ENCODE measurements at regions not wholly inside any gene's neighbourhood (a gene's known extent, or its start where the extent isn't known, plus 50 kb on each side); places are given as distances from the start of the nearest gene placed in this dataset.

- CTCF ChIA-PET: no interaction called here
- POLR2A ChIA-PET: no interaction called here
- no peaks in the 10 kb centered on the region for H3K9me3 ChIP-seq (ENCODE audit: control extremely low read depth in 1 of 5, control insufficient read depth in 4 of 5, insufficient read depth in 2 of 5, low read depth in 1 of 5, low read length in 4 of 5)
- no peaks in the 10 kb centered on the region for H3K4me1 ChIP-seq (ENCODE audit: control extremely low read depth in 1 of 4, control insufficient read depth in 4 of 4, insufficient read depth in 4 of 4, low read length in 3 of 4)
- no CpG with 5 or more reads among the region's 2 CpGs for WGBS (ENCODE audit: insufficient coverage)
- no peak overlapping the region for H3K27ac ChIP-seq (ENCODE audit: insufficient read depth in 1 of 2, low read depth in 1 of 2, low read length in 2 of 2, poor library complexity in 1 of 2, severe bottlenecking in 2 of 2)
- no peak for DNase-seq
- no peaks in the 10 kb centered on the region for H3K27me3 ChIP-seq (replicated peaks in 2 of 5; ENCODE audit: control insufficient read depth in 4 of 5, insufficient read depth in 5 of 5, low read length in 4 of 5)
- H3K36me3 ChIP-seq (ENCODE audit: control insufficient read depth in 4 of 4, insufficient read depth in 4 of 4, low read length in 3 of 4): no peaks in the 10 kb centered on the region
- no peak overlapping the region for H3K4me3 ChIP-seq (ENCODE audit: control insufficient read depth in 1 of 7, extremely low read depth in 1 of 7, insufficient read depth in 4 of 7, low read depth in 2 of 7, low read length in 6 of 7)
Measured at GRCh38 chr4:160846121-160846520, 1317.7 kb downstream of the FSTL5 start.

- H3K4me3 ChIP-seq (ENCODE audit: control insufficient read depth in 1 of 7, extremely low read depth in 1 of 7, insufficient read depth in 4 of 7, low read depth in 2 of 7, low read length in 6 of 7): no peak overlapping the region
- DNase-seq: no peak
- POLR2A ChIA-PET: no interaction called here
Measured at GRCh38 chr4:160847228-160847627, 1316.6 kb downstream of the FSTL5 start.

GRCh38 chr4:160848489-160848888, 1315.3 kb downstream of the FSTL5 start:
- ChIA-PET POLR2A (no interaction called here), CTCF (no interaction called here)
- Histone ChIP-seq H3K4me1 (ENCODE audit: control extremely low read depth in 1 of 4, control insufficient read depth in 4 of 4, insufficient read depth in 4 of 4, low read length in 3 of 4) (no peaks in the 10 kb centered on the region), H3K4me3 (ENCODE audit: control insufficient read depth in 1 of 7, extremely low read depth in 1 of 7, insufficient read depth in 4 of 7, low read depth in 2 of 7, low read length in 6 of 7) (no peak overlapping the region), H3K9me3 (ENCODE audit: control extremely low read depth in 1 of 5, control insufficient read depth in 4 of 5, insufficient read depth in 2 of 5, low read depth in 1 of 5, low read length in 4 of 5) (no peaks in the 10 kb centered on the region), H3K27ac (ENCODE audit: insufficient read depth in 1 of 2, low read depth in 1 of 2, low read length in 2 of 2, poor library complexity in 1 of 2, severe bottlenecking in 2 of 2) (no peak overlapping the region), H3K36me3 (ENCODE audit: control insufficient read depth in 4 of 4, insufficient read depth in 4 of 4, low read length in 3 of 4) (no peaks in the 10 kb centered on the region), H3K27me3 (replicated peaks in 2 of 5; ENCODE audit: control insufficient read depth in 4 of 5, insufficient read depth in 5 of 5, low read length in 4 of 5) (no peaks in the 10 kb centered on the region)
- DNase-seq: no peak
- 81% methylated on average over 2 of the region's 4 CpGs for WGBS (ENCODE audit: insufficient coverage)

More at GRCh38 chr4:160847228-160847627, 1316.6 kb downstream of the FSTL5 start:
- no CpG with 5 or more reads among the region's 1 CpG for WGBS (ENCODE audit: insufficient coverage)
- Histone ChIP-seq H3K27ac (ENCODE audit: insufficient read depth in 1 of 2, low read depth in 1 of 2, low read length in 2 of 2, poor library complexity in 1 of 2, severe bottlenecking in 2 of 2) (no peak overlapping the region), H3K27me3 (replicated peaks in 2 of 5; ENCODE audit: control insufficient read depth in 4 of 5, insufficient read depth in 5 of 5, low read length in 4 of 5) (no peaks in the 10 kb centered on the region), H3K4me1 (ENCODE audit: control extremely low read depth in 1 of 4, control insufficient read depth in 4 of 4, insufficient read depth in 4 of 4, low read length in 3 of 4) (no peaks in the 10 kb centered on the region), H3K36me3 (ENCODE audit: control insufficient read depth in 4 of 4, insufficient read depth in 4 of 4, low read length in 3 of 4) (no peaks in the 10 kb centered on the region), H3K9me3 (ENCODE audit: control extremely low read depth in 1 of 5, control insufficient read depth in 4 of 5, insufficient read depth in 2 of 5, low read depth in 1 of 5, low read length in 4 of 5) (no peaks in the 10 kb centered on the region)
- CTCF ChIA-PET: no interaction called here

GRCh38 chr4:160848901-160849760, 1314.7 kb downstream of the FSTL5 start:
- ChIA-PET POLR2A (no interaction called here), CTCF (no interaction called here)
- Histone ChIP-seq H3K27ac (ENCODE audit: insufficient read depth in 1 of 2, low read depth in 1 of 2, low read length in 2 of 2, poor library complexity in 1 of 2, severe bottlenecking in 2 of 2) (no peak overlapping the region), H3K4me3 (ENCODE audit: control insufficient read depth in 1 of 7, extremely low read depth in 1 of 7, insufficient read depth in 4 of 7, low read depth in 2 of 7, low read length in 6 of 7) (no peak overlapping the region), H3K27me3 (replicated peaks in 2 of 5; ENCODE audit: control insufficient read depth in 4 of 5, insufficient read depth in 5 of 5, low read length in 4 of 5) (no peaks in the 10 kb centered on the region), H3K4me1 (ENCODE audit: control extremely low read depth in 1 of 4, control insufficient read depth in 4 of 4, insufficient read depth in 4 of 4, low read length in 3 of 4) (no peaks in the 10 kb centered on the region), H3K36me3 (ENCODE audit: control insufficient read depth in 4 of 4, insufficient read depth in 4 of 4, low read length in 3 of 4) (no peaks in the 10 kb centered on the region), H3K9me3 (ENCODE audit: control extremely low read depth in 1 of 5, control insufficient read depth in 4 of 5, insufficient read depth in 2 of 5, low read depth in 1 of 5, low read length in 4 of 5) (no peaks in the 10 kb centered on the region)
- WGBS (ENCODE audit: insufficient coverage): 85% methylated on average over 7 of the region's 9 CpGs
- DNase-seq: no peak

- WGBS (ENCODE audit: insufficient coverage): no CpG with 5 or more reads among the region's 1 CpG
- H3K27me3 ChIP-seq (replicated peaks in 2 of 5; ENCODE audit: control insufficient read depth in 4 of 5, insufficient read depth in 5 of 5, low read length in 4 of 5): no peaks in the 10 kb centered on the region
- H3K9me3 ChIP-seq (ENCODE audit: control extremely low read depth in 1 of 5, control insufficient read depth in 4 of 5, insufficient read depth in 2 of 5, low read depth in 1 of 5, low read length in 4 of 5): no peaks in the 10 kb centered on the region
- no peaks in the 10 kb centered on the region for H3K36me3 ChIP-seq (ENCODE audit: control insufficient read depth in 4 of 4, insufficient read depth in 4 of 4, low read length in 3 of 4)
- no peak overlapping the region for H3K4me3 ChIP-seq (ENCODE audit: control insufficient read depth in 1 of 7, extremely low read depth in 1 of 7, insufficient read depth in 4 of 7, low read depth in 2 of 7, low read length in 6 of 7)
- no peak overlapping the region for H3K27ac ChIP-seq (ENCODE audit: insufficient read depth in 1 of 2, low read depth in 1 of 2, low read length in 2 of 2, poor library complexity in 1 of 2, severe bottlenecking in 2 of 2)
- DNase-seq: no peak
- ChIA-PET POLR2A (no interaction called here), CTCF (no interaction called here)
- no peaks in the 10 kb centered on the region for H3K4me1 ChIP-seq (ENCODE audit: control extremely low read depth in 1 of 4, control insufficient read depth in 4 of 4, insufficient read depth in 4 of 4, low read length in 3 of 4)
Measured at GRCh38 chr4:160864253-160864652, 1299.5 kb downstream of the FSTL5 start.

GRCh38 chr4:160869899-160870298, 1293.9 kb downstream of the FSTL5 start:
- ChIA-PET POLR2A (no interaction called here), CTCF (no interaction called here)
- Histone ChIP-seq H3K4me1 (ENCODE audit: control extremely low read depth in 1 of 4, control insufficient read depth in 4 of 4, insufficient read depth in 4 of 4, low read length in 3 of 4) (no peaks in the 10 kb centered on the region), H3K9me3 (ENCODE audit: control extremely low read depth in 1 of 5, control insufficient read depth in 4 of 5, insufficient read depth in 2 of 5, low read depth in 1 of 5, low read length in 4 of 5) (no peaks in the 10 kb centered on the region), H3K4me3 (ENCODE audit: control insufficient read depth in 1 of 7, extremely low read depth in 1 of 7, insufficient read depth in 4 of 7, low read depth in 2 of 7, low read length in 6 of 7) (no peak overlapping the region), H3K27ac (ENCODE audit: insufficient read depth in 1 of 2, low read depth in 1 of 2, low read length in 2 of 2, poor library complexity in 1 of 2, severe bottlenecking in 2 of 2) (no peak overlapping the region), H3K27me3 (replicated peaks in 2 of 5; ENCODE audit: control insufficient read depth in 4 of 5, insufficient read depth in 5 of 5, low read length in 4 of 5) (no peaks in the 10 kb centered on the region), H3K36me3 (ENCODE audit: control insufficient read depth in 4 of 4, insufficient read depth in 4 of 4, low read length in 3 of 4) (no peaks in the 10 kb centered on the region)
- no peak for DNase-seq

- CTCF ChIA-PET: no interaction called here
- H3K36me3 ChIP-seq (ENCODE audit: control insufficient read depth in 4 of 4, insufficient read depth in 4 of 4, low read length in 3 of 4): no peaks in the 10 kb centered on the region
- POLR2A ChIA-PET: no interaction called here
Measured at GRCh38 chr4:160872491-160872890, 1291.3 kb downstream of the FSTL5 start.

More at GRCh38 chr4:160872491-160872890, 1291.3 kb downstream of the FSTL5 start:
- H3K4me3 ChIP-seq (ENCODE audit: control insufficient read depth in 1 of 7, extremely low read depth in 1 of 7, insufficient read depth in 4 of 7, low read depth in 2 of 7, low read length in 6 of 7): no peak overlapping the region
- H3K27me3 ChIP-seq (replicated peaks in 2 of 5; ENCODE audit: control insufficient read depth in 4 of 5, insufficient read depth in 5 of 5, low read length in 4 of 5): no peaks in the 10 kb centered on the region
- H3K9me3 ChIP-seq (ENCODE audit: control extremely low read depth in 1 of 5, control insufficient read depth in 4 of 5, insufficient read depth in 2 of 5, low read depth in 1 of 5, low read length in 4 of 5): no peaks in the 10 kb centered on the region
- H3K4me1 ChIP-seq (ENCODE audit: control extremely low read depth in 1 of 4, control insufficient read depth in 4 of 4, insufficient read depth in 4 of 4, low read length in 3 of 4): no peaks in the 10 kb centered on the region
- no peak for DNase-seq
- no peak overlapping the region for H3K27ac ChIP-seq (ENCODE audit: insufficient read depth in 1 of 2, low read depth in 1 of 2, low read length in 2 of 2, poor library complexity in 1 of 2, severe bottlenecking in 2 of 2)
